ENCODE measurements at regions not wholly inside any gene's neighbourhood (a gene's known extent, or its start where the extent isn't known, plus 50 kb on each side); places are given as distances from the start of the nearest gene placed in this dataset.
"Not testable (repeated sequence)": the region's sequence is repeated elsewhere in the genome, so short reads cannot be mapped to it uniquely, and the experiment has no call there.

GRCh38 chr14:21978999-21979314, 305.3 kb upstream of the OR4E1 start:
- DNase-seq, result no peak

DNA sequence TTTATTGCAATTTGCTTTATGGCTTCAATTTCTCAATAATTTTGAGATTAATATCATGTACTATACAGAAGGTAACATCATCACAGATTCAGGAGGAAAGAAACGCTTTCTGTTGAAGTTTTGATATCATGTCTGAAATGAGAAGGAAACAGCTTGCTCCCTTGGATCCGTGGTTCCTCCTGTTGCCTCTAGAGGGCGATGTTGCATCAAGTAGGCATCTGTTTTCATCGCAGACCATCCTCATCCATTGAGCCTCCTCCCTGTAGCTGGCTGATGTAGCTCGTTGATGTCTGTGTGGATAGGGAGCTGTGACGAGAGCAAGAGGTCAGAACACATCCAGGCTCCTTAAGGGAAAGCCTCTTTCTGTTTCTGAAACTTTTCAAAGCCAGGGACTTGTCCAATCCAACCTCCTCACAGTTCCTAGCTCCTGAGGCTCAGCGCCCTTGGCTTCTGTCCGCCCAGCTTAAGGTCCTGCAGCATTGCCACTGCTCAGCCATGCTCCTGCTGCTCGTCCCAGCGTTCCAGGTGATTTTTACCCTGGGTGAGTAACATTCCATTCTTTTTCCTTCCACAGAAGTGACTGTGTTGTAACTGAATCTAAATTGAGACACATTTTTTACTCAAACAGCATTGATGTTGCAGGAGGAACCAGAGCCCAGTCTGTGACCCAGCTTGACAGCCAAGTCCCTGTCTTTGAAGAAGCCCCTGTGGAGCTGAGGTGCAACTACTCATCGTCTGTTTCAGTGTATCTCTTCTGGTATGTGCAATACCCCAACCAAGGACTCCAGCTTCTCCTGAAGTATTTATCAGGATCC, 304.8 kb upstream of the OR4E1 start:
- no peak for DNase-seq

- no peak for DNase-seq
Measured at GRCh38 chr14:21974741-21975140, 301.1 kb upstream of the OR4E1 start.

DNA sequence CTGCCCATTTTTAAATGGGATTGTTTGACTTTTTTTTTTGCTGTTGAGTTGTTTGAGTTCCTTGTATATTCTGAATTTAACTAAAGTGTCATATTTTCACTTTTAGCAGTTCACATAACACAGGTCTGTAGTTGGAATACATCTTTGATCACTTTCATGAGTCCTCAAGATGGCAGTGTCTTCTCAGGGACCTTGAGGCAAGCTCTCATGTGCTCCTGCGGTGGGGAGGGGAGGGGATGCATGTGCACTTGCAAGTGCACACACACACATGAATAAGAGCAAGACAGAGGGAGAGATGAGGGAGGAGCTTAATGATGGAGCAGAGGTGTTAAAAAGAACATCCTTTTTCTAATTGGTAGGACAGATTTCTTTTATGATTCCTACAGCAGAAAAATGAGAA, 291.4 kb upstream of the OR4E1 start:
- no peak for DNase-seq

DNA sequence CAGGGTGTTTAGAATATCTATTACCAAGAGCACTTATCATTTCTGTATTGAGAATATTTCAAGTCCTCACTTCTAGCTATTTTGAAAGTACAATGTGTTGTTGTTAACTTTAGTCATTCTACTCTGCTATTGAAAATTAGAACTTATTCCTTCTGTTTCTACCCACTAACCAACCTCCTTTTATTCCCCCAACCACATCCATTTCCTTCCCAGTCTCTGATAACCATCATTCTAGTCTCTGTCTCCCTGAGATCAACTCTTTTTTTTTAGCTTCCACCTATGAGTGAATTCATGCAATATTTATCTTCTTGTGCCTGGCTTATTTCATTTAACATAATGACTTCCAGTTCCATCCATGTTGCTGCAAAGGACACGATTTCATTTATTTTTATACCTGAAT, 290.6 kb upstream of the OR4E1 start:
- DNase-seq, result no peak

- no peak for DNase-seq
Measured at GRCh38 chr14:21960636-21961035, 287.0 kb upstream of the OR4E1 start.

DNA sequence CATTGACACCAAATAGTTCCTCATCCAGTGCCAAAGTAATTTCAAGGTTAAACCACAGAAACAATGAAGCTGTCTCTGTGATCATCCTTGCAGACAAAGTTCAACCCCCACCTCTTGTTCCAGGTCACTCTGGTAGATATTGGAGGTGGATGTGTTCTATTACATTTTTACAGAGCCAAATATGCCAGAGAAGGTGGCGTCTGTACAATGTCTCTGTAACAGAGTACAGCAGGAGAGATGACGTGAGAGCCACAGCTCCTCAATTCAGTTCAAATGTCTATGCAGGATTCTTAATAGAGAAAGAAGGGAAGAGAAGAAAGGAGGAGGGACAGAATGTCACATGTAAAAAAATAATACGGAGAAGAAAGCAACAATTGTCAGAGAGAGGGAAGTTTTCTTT, 268.3 kb upstream of the OR4E1 start:
- DNase-seq, result no peak

DNA sequence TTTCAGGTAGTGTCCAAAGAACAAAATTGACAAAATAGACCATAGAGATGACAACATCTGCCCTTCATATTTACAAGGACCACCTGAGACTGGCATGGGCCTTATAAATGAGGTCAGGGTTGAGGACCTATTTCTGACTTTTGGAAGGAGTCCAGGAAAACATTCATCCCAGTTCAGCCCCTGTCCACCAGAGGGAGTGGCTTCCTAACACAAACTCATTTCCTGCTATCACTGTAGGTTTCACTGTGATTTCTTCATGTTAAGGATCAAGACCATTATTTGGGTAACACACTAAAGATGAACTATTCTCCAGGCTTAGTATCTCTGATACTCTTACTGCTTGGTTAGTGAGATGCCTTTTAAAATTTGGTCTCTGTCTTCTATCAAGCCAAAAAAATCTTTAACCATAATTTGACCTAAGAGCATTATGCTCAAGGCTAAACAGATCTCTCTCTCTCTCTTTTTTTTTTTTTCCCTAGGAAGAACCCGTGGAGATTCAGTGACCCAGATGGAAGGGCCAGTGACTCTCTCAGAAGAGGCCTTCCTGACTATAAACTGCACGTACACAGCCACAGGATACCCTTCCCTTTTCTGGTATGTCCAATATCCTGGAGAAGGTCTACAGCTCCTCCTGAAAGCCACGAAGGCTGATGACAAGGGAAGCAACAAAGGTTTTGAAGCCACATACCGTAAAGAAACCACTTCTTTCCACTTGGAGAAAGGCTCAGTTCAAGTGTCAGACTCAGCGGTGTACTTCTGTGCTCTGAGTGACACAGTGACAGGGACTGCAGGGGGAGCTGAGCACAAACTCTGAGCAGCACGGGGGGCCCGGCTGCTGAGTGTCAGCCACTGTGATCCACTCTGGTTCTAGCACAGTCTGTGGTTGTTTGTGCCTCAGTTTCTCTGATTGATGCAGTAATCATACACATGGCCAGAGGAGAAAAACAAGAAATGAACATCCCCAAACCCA, 267.6 kb upstream of the OR4E1 start:
- DNase-seq, result no peak

- DNase-seq, result no peak
Measured at GRCh38 chr14:21939836-21940235, 266.2 kb upstream of the OR4E1 start.

DNA sequence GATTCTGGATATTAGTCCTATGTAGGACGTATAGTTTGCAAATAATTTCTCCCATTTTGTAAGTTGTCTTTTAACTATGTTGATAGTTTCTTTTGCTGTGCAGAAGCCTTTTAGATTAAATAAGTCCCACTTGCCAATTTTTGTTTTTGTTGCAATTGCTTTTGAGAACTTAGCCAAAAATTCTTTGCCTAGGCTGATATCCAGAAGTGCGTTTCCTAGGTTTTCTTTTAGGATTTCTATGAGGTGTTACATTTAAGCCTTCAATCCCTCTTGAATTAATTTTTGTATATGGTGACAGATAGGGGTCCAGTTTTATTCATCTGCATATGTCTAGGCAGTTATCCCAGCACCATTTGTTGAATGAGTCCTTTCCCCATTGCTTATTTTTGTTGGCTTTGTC, 264.4 kb upstream of the OR4E1 start:
- no peak for DNase-seq

DNA sequence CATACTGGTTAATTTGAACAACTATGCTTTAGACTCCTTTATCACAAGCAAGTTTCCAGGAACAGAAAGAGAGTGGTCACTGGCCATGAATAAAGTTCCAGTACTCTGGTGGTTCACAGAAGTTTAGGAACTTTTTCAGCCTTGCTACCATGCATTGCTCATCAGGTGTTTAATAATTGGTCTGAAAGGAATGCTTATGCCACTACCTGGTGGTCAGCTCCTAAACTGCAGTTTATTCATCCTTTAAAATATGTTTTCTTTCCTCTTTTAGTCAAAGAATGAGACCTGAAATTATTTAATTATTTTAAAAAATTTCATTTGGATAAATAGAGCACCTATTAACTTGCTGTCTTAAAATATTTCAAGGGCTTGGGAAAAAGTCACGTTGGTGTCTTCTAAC, 260.1 kb upstream of the OR4E1 start:
- DNase-seq, result no peak

GRCh38 chr14:21924479-21924878, 250.9 kb upstream of the OR4E1 start:
- DNase-seq, result no peak

- no peak for DNase-seq
Measured at GRCh38 chr14:21923820-21924219, 250.2 kb upstream of the OR4E1 start.

GRCh38 chr14:21921453-21921852, 247.8 kb upstream of the OR4E1 start:
- no peak for DNase-seq

- peak; percentile 1 for DNase-seq
Measured at GRCh38 chr14:21917699-21918436, 244.2 kb upstream of the OR4E1 start.

DNA sequence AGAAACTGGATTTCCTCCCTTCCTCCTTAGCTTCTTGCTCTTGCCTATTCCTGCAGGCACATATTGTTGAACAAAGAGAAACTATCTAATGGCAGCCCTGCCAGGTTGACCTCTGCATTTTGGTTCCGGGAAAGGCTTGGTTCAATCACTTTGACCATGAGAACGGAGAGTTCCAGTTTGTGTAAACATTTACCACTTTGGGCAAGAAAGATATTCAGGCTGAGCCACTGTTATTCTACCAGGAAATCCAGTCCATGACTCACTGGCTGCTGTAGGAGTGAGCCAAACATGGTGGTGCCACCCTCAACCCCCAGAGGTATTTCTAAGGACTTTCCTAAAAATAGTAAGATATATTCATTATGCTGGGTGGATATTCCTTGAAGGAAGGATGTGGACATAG, 242.2 kb upstream of the OR4E1 start:
- DNase-seq, result no peak

GRCh38 chr14:21913759-21914158, 240.1 kb upstream of the OR4E1 start:
- no peak for DNase-seq

DNA sequence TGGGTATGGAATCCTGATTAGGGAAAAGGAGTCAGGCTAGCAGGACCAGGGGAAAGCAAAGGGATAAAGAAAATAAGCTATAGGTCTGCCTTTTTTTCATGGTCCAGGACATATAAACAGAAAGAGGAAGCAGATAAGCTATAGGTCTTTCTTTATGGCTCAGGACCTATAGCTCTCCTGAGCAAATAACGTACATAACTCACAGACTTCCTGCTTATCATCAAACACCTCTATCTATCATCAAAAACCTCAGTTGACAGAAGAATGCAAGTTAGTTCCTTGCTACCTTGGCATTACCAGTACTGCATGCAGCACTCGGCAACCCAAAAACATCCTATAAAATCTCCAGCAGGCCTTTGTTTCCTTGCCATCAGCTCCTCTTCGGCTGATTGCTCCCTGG, 238.7 kb upstream of the OR4E1 start:
- DNase-seq, result no peak

DNA sequence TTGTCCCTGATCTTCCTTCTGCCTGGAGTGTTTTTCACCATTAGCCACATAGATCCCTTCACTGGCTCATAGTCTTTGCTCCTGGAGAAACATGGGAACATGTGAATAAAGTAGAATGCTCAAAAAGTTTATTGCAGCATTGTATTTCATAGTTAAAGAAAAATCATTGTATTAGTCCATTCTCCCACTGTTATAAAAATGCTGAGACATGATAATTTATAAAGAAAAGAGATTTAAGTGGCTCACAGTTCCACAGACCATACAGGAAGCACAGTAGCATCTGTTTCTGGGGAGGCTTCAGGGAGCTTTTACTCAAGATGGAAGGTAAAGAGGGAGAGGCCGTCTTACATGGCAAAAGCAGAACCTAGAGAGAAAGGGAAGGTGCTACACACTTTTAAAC, 238.3 kb upstream of the OR4E1 start:
- no peak for DNase-seq

GRCh38 chr14:21910260-21910659, 236.6 kb upstream of the OR4E1 start:
- no peak for DNase-seq

GRCh38 chr14:21902561-21903181, 229.1 kb upstream of the OR4E1 start:
- no peak for DNase-seq

- DNase-seq, result not testable (repeated sequence)
Measured at GRCh38 chr14:21894898-21895194, 221.2 kb upstream of the OR4E1 start.
